ENCODE measurements at regions not wholly inside any gene's neighbourhood (a gene's known extent, or its start where the extent isn't known, plus 50 kb on each side); places are given as distances from the start of the nearest gene placed in this dataset.

DNA sequence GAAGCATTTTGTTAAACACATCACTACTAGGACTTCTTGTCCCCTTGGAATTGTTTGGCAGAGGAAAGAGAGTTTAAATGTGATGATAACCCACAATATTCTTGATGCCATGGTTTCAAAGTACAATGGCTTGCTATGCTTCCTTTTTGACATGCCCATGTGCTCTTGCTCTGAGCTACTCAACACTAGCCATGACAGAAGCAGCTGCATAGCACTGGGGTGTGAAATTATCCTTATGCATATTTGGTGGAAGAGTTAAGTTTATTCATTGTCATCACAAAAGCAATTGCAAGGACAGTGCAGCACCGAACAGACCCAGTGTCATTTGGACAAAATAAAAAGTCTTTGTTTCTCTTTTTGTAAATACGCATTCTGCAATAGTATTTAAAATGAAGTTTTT is 209.9 kb upstream of the CDH20 start:
- DNase-seq (ENCODE audit: low spot score), result no peak
- no peak overlapping the region for H3K27ac ChIP-seq
- TF ChIP-seq, protein P1, sequence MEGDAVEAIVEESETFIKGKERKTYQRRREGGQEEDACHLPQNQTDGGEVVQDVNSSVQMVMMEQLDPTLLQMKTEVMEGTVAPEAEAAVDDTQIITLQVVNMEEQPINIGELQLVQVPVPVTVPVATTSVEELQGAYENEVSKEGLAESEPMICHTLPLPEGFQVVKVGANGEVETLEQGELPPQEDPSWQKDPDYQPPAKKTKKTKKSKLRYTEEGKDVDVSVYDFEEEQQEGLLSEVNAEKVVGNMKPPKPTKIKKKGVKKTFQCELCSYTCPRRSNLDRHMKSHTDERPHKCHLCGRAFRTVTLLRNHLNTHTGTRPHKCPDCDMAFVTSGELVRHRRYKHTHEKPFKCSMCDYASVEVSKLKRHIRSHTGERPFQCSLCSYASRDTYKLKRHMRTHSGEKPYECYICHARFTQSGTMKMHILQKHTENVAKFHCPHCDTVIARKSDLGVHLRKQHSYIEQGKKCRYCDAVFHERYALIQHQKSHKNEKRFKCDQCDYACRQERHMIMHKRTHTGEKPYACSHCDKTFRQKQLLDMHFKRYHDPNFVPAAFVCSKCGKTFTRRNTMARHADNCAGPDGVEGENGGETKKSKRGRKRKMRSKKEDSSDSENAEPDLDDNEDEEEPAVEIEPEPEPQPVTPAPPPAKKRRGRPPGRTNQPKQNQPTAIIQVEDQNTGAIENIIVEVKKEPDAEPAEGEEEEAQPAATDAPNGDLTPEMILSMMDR (conservative IDR thresholded peaks at IDR 0.05; ENCODE audit: low read depth), result no peak
- CTCF ChIA-PET, result no interaction called here
- POLR2A ChIA-PET (ENCODE audit: low non-redundant PET), result no interaction called here

DNA sequence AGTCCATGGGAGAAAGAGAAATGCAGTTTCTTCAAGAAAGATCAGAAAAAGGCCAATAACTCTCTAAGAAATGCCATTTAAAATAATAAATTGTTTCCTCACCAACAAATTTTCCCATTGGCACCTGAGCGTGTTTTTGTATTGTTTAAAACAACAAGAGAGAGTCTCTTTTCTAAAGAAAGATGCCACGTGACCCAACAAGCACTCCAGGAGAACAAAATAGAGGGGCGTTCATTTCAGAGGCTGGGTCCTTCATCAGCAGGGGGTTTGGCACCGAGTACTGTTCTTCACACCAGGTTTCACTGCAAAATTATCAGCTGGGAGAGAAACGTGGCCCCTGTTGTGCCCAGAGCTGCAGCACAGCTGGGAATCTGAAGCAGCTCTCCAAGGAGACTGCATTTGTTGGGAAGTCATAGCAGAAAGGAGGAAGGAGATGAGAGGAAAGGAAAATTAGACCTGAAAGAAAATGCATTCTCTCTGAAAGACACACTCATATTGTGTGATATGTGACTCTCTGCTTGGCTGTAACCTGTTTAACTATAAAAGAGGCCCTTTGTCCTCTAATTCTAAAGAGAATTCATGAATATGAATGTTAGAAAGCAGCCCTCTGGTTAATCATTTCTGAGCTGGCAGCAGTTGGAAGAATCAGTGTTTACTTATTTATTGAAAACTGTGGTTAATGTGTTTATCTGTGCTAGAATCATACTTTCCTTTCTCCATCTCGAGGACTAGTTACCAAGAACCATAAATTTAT is 205.3 kb upstream of the CDH20 start:
- TF ChIP-seq, protein P1 (conservative IDR thresholded peaks at IDR 0.05; ENCODE audit: low read depth), result no peak
- ChIA-PET POLR2A (ENCODE audit: low non-redundant PET) (no interaction called here), CTCF (no interaction called here)
- no peak overlapping the region for H3K27ac ChIP-seq
- DNase-seq (ENCODE audit: low spot score), result no peak

DNA sequence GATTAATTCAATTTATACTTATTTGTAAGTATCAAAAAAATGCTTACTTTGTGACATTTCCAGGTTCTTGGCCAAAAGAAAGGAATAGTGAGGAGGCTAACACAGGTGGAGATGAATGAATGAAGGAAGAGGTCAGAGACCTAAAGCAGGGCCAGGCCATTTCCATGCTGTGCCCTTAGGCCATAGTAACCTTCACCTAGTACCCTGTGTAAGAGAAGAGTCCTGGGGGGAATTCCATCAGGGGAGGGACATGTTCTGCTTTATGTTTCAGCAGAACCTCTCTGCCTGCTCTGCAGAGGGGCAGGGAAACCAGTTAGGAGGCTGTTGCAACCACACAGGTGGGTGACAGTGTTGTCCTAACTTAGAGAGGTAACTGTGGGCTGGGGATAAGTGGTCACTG is 204.2 kb upstream of the CDH20 start:
- ChIA-PET CTCF (no interaction called here), POLR2A (ENCODE audit: low non-redundant PET) (no interaction called here)
- no peak overlapping the region for H3K27ac ChIP-seq
- DNase-seq (ENCODE audit: low spot score), result no peak
- TF ChIP-seq, protein P1 (conservative IDR thresholded peaks at IDR 0.05; ENCODE audit: low read depth), result no peak

- ChIA-PET POLR2A (ENCODE audit: low non-redundant PET) (no interaction called here), CTCF (no interaction called here)
- TF ChIP-seq, protein P1 (conservative IDR thresholded peaks at IDR 0.05; ENCODE audit: low read depth), result no peak
- no peak for DNase-seq (ENCODE audit: low spot score)
- H3K27ac ChIP-seq, result no peak overlapping the region
These were observed 201.2 kb upstream of the CDH20 start for GRCh38 chr18:61132031-61132430.

DNA sequence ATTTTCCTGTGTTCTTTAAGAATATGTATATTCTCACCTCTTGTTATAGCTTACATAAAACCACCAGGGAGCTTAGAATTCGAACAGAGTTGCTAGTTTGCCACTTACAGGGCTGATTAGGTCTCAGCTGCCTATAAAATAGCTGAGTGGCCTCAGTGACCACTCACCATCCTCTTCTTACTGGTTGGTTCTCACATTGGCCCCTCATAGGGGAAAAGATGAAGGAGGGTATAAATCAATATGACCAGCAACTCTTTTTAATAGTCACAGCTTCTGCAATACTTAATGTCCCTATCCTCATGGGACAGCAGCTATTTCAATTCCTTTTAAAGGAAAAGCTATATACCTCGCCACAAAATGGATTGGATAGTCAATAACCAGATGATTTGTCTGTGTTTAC is 199.4 kb upstream of the CDH20 start:
- H3K27ac ChIP-seq, result no peak overlapping the region
- ChIA-PET CTCF (no interaction called here), POLR2A (ENCODE audit: low non-redundant PET) (no interaction called here)
- no peak for DNase-seq (ENCODE audit: low spot score)
- TF ChIP-seq, protein P1 (conservative IDR thresholded peaks at IDR 0.05; ENCODE audit: low read depth), result no peak

GRCh38 chr18:61136711-61137251 is 196.4 kb upstream of the CDH20 start:
- ChIA-PET CTCF (no interaction called here), POLR2A (ENCODE audit: low non-redundant PET) (no interaction called here)

More at GRCh38 chr18:61136711-61137251, 196.4 kb upstream of the CDH20 start:
- no peak overlapping the region for H3K27ac ChIP-seq
- TF ChIP-seq, protein P1 (conservative IDR thresholded peaks at IDR 0.05; ENCODE audit: low read depth), result no peak
- no peak for DNase-seq (ENCODE audit: low spot score)

Data from RWPE1 (cell line).